ENCODE measurements at regions not wholly inside any gene's neighbourhood (a gene's known extent, or its start where the extent isn't known, plus 50 kb on each side); places are given as distances from the start of the nearest gene placed in this dataset.

GRCh38 chr5:162384225-162384624 lies 316.7 kb downstream of the GABRG2 start:
- Histone ChIP-seq H3K27ac (ENCODE audit: low read depth, low read length) (no peak overlapping the region), H3K4me1 (ENCODE audit: control insufficient read depth, insufficient read depth, low read length) (no peaks in the 10 kb centered on the region), H3K9me3 (ENCODE audit: control insufficient read depth, insufficient read depth, low read length) (no peaks in the 10 kb centered on the region), H3K27me3 (ENCODE audit: control insufficient read depth, insufficient read depth, low read length) (no peaks in the 10 kb centered on the region), H3K4me3 (ENCODE audit: low read depth, low read length) (no peak overlapping the region), H3K36me3 (ENCODE audit: control insufficient read depth, insufficient read depth, low read length) (no peaks in the 10 kb centered on the region)
- no peak for DNase-seq (ENCODE audit: low read depth in 4 of 6, low spot score in 6 of 6)
- no CpG with 5 or more reads among the region's 2 CpGs for WGBS (ENCODE audit: insufficient coverage)

- no peaks in the 10 kb centered on the region for H3K27me3 ChIP-seq (ENCODE audit: control insufficient read depth, insufficient read depth, low read length)
- no peaks in the 10 kb centered on the region for H3K4me1 ChIP-seq (ENCODE audit: control insufficient read depth, insufficient read depth, low read length)
- WGBS (ENCODE audit: insufficient coverage), result no CpG with 5 or more reads among the region's 4 CpGs
- DNase-seq (ENCODE audit: low read depth in 4 of 6, low spot score in 6 of 6), result peak in 1 of 6 donors; percentile 45
- H3K36me3 ChIP-seq (ENCODE audit: control insufficient read depth, insufficient read depth, low read length), result no peaks in the 10 kb centered on the region
- no peak overlapping the region for H3K4me3 ChIP-seq (ENCODE audit: low read depth, low read length)
- H3K9me3 ChIP-seq (ENCODE audit: control insufficient read depth, insufficient read depth, low read length), result no peaks in the 10 kb centered on the region
- H3K27ac ChIP-seq (ENCODE audit: low read depth, low read length), result no peak overlapping the region
Observed at GRCh38 chr5:162391833-162392232, 324.3 kb downstream of the GABRG2 start.

DNA sequence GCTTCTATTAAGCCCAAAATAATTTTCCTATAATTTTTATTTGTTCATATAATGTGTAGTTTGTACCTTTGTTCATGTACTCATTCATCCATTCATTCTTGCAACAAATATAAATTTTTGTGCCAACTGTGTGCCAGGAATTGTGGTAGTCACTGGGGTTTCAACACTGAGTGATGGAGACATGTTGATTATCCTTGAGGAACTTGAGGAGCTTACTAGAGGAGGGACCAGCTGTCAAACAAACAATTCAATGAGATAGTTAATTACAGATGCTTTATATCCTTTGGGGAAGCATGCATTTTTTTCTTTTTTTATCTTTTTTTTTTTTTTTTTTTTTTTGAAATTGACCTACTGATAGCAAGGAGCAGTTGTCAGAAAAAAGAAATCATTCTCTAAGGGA lies 324.8 kb downstream of the GABRG2 start:
- Histone ChIP-seq H3K27me3 (ENCODE audit: control insufficient read depth, insufficient read depth, low read length) (no peaks in the 10 kb centered on the region), H3K4me3 (ENCODE audit: low read depth, low read length) (no peak overlapping the region), H3K36me3 (ENCODE audit: control insufficient read depth, insufficient read depth, low read length) (no peaks in the 10 kb centered on the region), H3K4me1 (ENCODE audit: control insufficient read depth, insufficient read depth, low read length) (no peaks in the 10 kb centered on the region), H3K27ac (ENCODE audit: low read depth, low read length) (no peak overlapping the region), H3K9me3 (ENCODE audit: control insufficient read depth, insufficient read depth, low read length) (no peaks in the 10 kb centered on the region)
- no peak for DNase-seq (ENCODE audit: low read depth in 4 of 6, low spot score in 6 of 6)

DNA sequence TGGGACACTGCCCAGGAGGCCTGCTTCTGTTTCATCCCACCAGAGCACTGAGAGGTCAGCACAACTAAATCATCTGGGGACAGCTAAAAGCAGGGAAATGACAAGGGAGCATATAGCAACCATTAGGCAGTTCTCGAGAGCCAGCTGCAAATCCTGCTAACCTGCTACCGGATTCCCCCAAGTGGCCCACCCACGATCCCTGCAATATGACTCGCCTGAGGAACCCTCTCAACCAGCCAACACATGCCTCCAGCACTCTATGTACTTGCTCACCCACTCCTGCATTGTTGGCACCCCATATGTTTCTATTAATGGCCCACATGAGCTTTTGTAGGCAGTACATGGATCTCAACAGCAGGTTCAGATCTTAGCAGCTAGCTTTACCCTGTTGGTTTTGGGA lies 326.0 kb downstream of the GABRG2 start:
- WGBS (ENCODE audit: insufficient coverage), result 91% methylated on average over 4 of the region's 4 CpGs
- Histone ChIP-seq H3K4me1 (ENCODE audit: control insufficient read depth, insufficient read depth, low read length) (no peaks in the 10 kb centered on the region), H3K9me3 (ENCODE audit: control insufficient read depth, insufficient read depth, low read length) (peaks cover 1% of the 10 kb centered on the region), H3K27ac (ENCODE audit: low read depth, low read length) (no peak overlapping the region), H3K4me3 (ENCODE audit: low read depth, low read length) (no peak overlapping the region), H3K27me3 (ENCODE audit: control insufficient read depth, insufficient read depth, low read length) (no peaks in the 10 kb centered on the region), H3K36me3 (ENCODE audit: control insufficient read depth, insufficient read depth, low read length) (no peaks in the 10 kb centered on the region)
- no peak for DNase-seq (ENCODE audit: low read depth in 4 of 6, low spot score in 6 of 6)

- H3K27ac ChIP-seq (ENCODE audit: low read depth, low read length), result no peak overlapping the region
Observed at GRCh38 chr5:162407614-162408013, 340.0 kb downstream of the GABRG2 start.

DNA sequence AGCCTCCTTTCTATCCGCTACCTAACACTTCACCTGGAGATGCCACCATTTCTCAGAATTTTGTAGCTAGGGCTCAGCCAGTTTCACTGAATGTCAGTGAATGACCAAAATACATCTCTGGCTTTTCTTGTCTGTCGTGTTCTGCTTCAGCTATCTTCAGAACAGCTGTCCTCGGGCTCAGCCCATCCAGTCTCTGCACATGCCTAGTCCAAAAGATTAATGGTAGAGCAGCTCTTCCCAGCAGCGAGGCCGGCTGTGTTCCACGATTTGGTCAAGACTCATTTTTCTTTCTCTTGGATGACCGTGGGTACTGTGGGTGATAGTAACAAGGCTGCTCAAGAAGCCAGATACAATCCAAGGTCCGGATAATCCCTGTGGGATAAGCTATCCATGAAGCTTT lies 342.8 kb downstream of the GABRG2 start:
- no peaks in the 10 kb centered on the region for H3K27me3 ChIP-seq (ENCODE audit: control insufficient read depth, insufficient read depth, low read length)
- WGBS (ENCODE audit: insufficient coverage), result 74% methylated on average over 3 of the region's 8 CpGs
- H3K9me3 ChIP-seq (ENCODE audit: control insufficient read depth, insufficient read depth, low read length), result no peaks in the 10 kb centered on the region
- H3K36me3 ChIP-seq (ENCODE audit: control insufficient read depth, insufficient read depth, low read length), result no peaks in the 10 kb centered on the region
- no peak overlapping the region for H3K27ac ChIP-seq (ENCODE audit: low read depth, low read length)
- DNase-seq (ENCODE audit: low read depth in 4 of 6, low spot score in 6 of 6), result peak in 1 of 6 donors; percentile 13
- no peaks in the 10 kb centered on the region for H3K4me1 ChIP-seq (ENCODE audit: control insufficient read depth, insufficient read depth, low read length)
- H3K4me3 ChIP-seq (ENCODE audit: low read depth, low read length), result no peak overlapping the region

More at GRCh38 chr5:162407614-162408013, 340.0 kb downstream of the GABRG2 start:
- DNase-seq (ENCODE audit: low read depth in 4 of 6, low spot score in 6 of 6), result peak in 1 of 6 donors; percentile 32
- Histone ChIP-seq H3K36me3 (ENCODE audit: control insufficient read depth, insufficient read depth, low read length) (no peaks in the 10 kb centered on the region), H3K4me3 (ENCODE audit: low read depth, low read length) (no peak overlapping the region), H3K27me3 (ENCODE audit: control insufficient read depth, insufficient read depth, low read length) (no peaks in the 10 kb centered on the region), H3K4me1 (ENCODE audit: control insufficient read depth, insufficient read depth, low read length) (no peaks in the 10 kb centered on the region), H3K9me3 (ENCODE audit: control insufficient read depth, insufficient read depth, low read length) (no peaks in the 10 kb centered on the region)
- no CpG with 5 or more reads among the region's 2 CpGs for WGBS (ENCODE audit: insufficient coverage)

DNA sequence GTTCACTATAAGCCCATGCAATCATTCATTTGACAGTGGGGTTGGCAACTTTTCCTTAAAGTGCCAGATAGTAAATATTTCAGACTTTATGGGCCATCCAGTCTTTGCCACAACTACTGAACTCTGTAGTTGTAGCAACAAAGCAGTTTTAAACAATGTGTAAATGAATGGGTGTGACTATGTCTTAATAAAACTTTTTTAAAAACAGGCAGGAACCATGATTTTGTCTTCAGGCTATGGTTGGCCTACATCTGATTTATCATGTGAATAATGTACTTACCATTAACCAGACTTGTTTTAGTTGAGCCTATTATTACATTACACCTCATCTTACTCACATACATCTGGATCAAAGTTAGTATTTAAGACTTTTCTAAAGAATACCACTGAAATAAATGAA lies 361.6 kb downstream of the GABRG2 start:
- no peak for DNase-seq (ENCODE audit: low read depth in 4 of 6, low spot score in 6 of 6)

DNA sequence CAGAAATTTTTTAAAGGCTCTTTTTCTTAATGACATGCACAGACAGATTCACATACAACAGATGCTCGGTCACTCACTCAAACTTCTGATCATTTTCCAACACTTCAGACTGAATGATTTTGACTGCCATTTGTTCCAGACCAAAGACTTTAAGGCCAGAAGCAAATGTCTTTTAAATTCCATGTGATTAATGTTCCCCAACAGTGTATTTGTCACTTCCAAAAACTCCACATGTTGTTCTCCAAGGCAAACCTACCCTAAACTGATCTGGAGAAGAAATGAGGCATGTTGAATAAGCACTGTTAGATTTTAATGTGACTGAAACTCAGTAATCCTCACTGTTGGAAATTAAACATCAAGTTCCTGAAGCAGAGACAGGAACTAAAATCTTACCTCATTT lies 366.7 kb downstream of the GABRG2 start:
- Histone ChIP-seq H3K9me3 (ENCODE audit: control insufficient read depth, insufficient read depth, low read length) (no peaks in the 10 kb centered on the region), H3K36me3 (ENCODE audit: control insufficient read depth, insufficient read depth, low read length) (no peaks in the 10 kb centered on the region), H3K27ac (ENCODE audit: low read depth, low read length) (no peak overlapping the region), H3K4me1 (ENCODE audit: control insufficient read depth, insufficient read depth, low read length) (no peaks in the 10 kb centered on the region), H3K4me3 (ENCODE audit: low read depth, low read length) (no peak overlapping the region), H3K27me3 (ENCODE audit: control insufficient read depth, insufficient read depth, low read length) (no peaks in the 10 kb centered on the region)
- DNase-seq (ENCODE audit: low read depth in 4 of 6, low spot score in 6 of 6), result peak in 4 of 6 donors; percentile 5 to 78 (median 20)
- WGBS (ENCODE audit: insufficient coverage), result 50% methylated on average over 1 of the region's 1 CpG

More for the DNA sequence above, 361.6 kb downstream of the GABRG2 start:
- Histone ChIP-seq H3K9me3 (ENCODE audit: control insufficient read depth, insufficient read depth, low read length) (no peaks in the 10 kb centered on the region), H3K4me3 (ENCODE audit: low read depth, low read length) (no peak overlapping the region), H3K27me3 (ENCODE audit: control insufficient read depth, insufficient read depth, low read length) (no peaks in the 10 kb centered on the region), H3K4me1 (ENCODE audit: control insufficient read depth, insufficient read depth, low read length) (no peaks in the 10 kb centered on the region), H3K27ac (ENCODE audit: low read depth, low read length) (no peak overlapping the region), H3K36me3 (ENCODE audit: control insufficient read depth, insufficient read depth, low read length) (no peaks in the 10 kb centered on the region)

GRCh38 chr5:162436055-162436454 lies 368.5 kb downstream of the GABRG2 start:
- no peaks in the 10 kb centered on the region for H3K36me3 ChIP-seq (ENCODE audit: control insufficient read depth, insufficient read depth, low read length)
- no peak for DNase-seq (ENCODE audit: low read depth in 4 of 6, low spot score in 6 of 6)
- H3K27ac ChIP-seq (ENCODE audit: low read depth, low read length), result no peak overlapping the region
- H3K27me3 ChIP-seq (ENCODE audit: control insufficient read depth, insufficient read depth, low read length), result no peaks in the 10 kb centered on the region
- no peaks in the 10 kb centered on the region for H3K4me1 ChIP-seq (ENCODE audit: control insufficient read depth, insufficient read depth, low read length)
- no peaks in the 10 kb centered on the region for H3K9me3 ChIP-seq (ENCODE audit: control insufficient read depth, insufficient read depth, low read length)
- WGBS (ENCODE audit: insufficient coverage), result no CpG with 5 or more reads among the region's 2 CpGs
- no peak overlapping the region for H3K4me3 ChIP-seq (ENCODE audit: low read depth, low read length)

DNA sequence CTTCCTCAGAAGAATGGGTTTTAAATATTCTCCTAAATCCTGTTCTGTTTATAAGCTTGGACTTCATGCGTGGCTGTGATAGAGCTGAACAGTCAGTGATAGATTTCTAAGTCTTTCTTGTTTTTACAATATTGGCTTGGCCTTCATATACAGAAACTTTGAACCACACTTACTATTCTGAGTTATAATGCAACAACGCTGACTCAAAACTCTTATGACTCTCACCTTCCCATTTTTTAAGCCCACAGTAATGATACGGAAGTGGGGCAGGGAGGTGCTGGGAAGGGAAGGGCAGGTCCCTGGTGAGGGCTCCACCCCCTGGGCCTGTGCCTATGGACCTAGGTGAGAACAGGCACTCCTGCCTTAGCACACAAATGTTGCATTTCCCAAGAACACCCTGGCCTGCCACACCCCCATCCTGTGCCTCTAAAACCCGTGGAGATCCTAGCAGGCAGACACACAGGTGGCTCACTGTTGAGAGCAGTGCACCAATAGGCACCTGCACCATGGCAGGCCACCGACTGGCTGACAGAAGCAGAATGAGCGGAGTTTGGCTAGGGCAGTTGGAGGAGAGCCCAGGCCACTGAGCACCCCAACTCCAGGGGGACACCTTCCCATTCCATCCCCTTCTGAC lies 376.7 kb downstream of the GABRG2 start:
- no peaks in the 10 kb centered on the region for H3K4me1 ChIP-seq (ENCODE audit: control insufficient read depth, insufficient read depth, low read length)
- no peaks in the 10 kb centered on the region for H3K36me3 ChIP-seq (ENCODE audit: control insufficient read depth, insufficient read depth, low read length)
- no peaks in the 10 kb centered on the region for H3K27me3 ChIP-seq (ENCODE audit: control insufficient read depth, insufficient read depth, low read length)
- no peaks in the 10 kb centered on the region for H3K9me3 ChIP-seq (ENCODE audit: control insufficient read depth, insufficient read depth, low read length)
- DNase-seq (ENCODE audit: low read depth in 4 of 6, low spot score in 6 of 6), result no peak
- H3K4me3 ChIP-seq (ENCODE audit: low read depth, low read length), result no peak overlapping the region
- 84% methylated on average over 3 of the region's 6 CpGs for WGBS (ENCODE audit: insufficient coverage)
- H3K27ac ChIP-seq (ENCODE audit: low read depth, low read length), result no peak overlapping the region
